ENCODE measurements at regions not wholly inside any gene's neighbourhood (a gene's known extent, or its start where the extent isn't known, plus 50 kb on each side); places are given as distances from the start of the nearest gene placed in this dataset.

GRCh38 chr9:118871531-118871930 lies 497.7 kb downstream of the BRINP1 start:
- no peak for DNase-seq (ENCODE audit: extremely low read depth in 1 of 11, low read depth in 9 of 11, low spot score in 4 of 11)

- DNase-seq (ENCODE audit: extremely low read depth in 1 of 11, low read depth in 9 of 11, low spot score in 4 of 11) = no peak
Observed at GRCh38 chr9:118882684-118883083, 486.6 kb downstream of the BRINP1 start.

DNA sequence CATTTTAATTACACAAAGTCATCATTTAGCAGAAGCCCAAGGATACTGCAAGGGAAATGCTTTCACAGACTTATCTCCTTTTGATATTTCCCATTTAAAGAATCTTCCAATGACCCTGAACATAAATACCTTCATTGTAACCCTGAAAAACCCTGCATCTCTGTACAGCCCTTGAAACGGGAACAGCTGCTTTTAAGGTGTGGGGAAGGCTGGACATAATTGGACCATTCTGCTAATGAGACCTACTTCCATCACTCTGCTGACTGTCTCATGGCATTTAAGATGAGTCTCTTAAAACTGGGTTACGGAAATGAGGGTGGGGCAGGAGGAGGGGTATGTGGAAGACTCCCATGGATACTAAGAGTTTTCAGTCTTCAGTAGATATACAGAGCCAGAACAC lies 485.8 kb downstream of the BRINP1 start:
- no peak for DNase-seq (ENCODE audit: extremely low read depth in 1 of 11, low read depth in 9 of 11, low spot score in 4 of 11)

GRCh38 chr9:118891213-118891612 lies 478.0 kb downstream of the BRINP1 start:
- DNase-seq (ENCODE audit: extremely low read depth in 1 of 11, low read depth in 9 of 11, low spot score in 4 of 11) = no peak

- DNase-seq (ENCODE audit: extremely low read depth in 1 of 11, low read depth in 9 of 11, low spot score in 4 of 11) = peak in 1 of 11 donors; percentile 4
Observed at GRCh38 chr9:118896324-118897000, 472.8 kb downstream of the BRINP1 start.

DNA sequence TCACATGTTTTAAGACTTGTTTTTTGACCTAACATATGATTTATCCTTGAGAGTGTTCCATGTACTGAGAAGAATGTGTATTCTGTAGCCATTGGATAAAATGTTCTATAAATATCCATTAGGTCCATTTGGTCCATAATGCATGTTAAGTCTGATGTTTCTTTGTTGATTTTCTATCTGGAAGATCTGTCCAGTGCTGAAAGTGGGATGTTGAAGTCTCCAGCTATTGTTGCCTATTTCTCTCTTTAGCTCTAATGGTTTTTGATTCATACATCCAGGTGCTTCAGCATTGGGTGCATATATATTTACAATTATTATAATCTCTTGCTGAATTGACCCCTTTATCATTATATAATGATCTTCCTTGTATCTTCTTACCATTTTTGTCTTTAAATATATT lies 451.1 kb downstream of the BRINP1 start:
- DNase-seq (ENCODE audit: extremely low read depth in 1 of 11, low read depth in 9 of 11, low spot score in 4 of 11) = no peak

GRCh38 chr9:118928722-118929121 lies 440.5 kb downstream of the BRINP1 start:
- DNase-seq (ENCODE audit: extremely low read depth in 1 of 11, low read depth in 9 of 11, low spot score in 4 of 11) = no peak

DNA sequence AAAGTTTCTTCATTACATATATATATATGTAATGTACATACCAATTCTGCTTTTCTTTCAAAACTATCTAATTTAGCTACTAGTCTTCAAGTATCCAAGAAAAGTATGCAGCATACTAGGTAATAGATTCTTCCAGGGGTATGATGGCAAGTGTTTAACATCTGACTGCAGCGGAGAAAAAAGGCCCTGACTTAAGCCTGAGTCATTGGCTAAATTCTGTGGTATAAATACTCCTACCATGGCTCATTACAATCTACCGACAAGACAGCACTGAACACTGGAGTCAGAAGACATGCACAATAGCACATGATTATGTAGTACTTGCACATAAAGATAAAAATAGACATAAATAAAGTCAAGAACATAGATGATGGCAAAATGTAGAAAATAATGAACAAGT lies 439.9 kb downstream of the BRINP1 start:
- DNase-seq (ENCODE audit: extremely low read depth in 1 of 11, low read depth in 9 of 11, low spot score in 4 of 11) = no peak

- no peak for DNase-seq (ENCODE audit: extremely low read depth in 1 of 11, low read depth in 9 of 11, low spot score in 4 of 11)
Observed at GRCh38 chr9:118931941-118932340, 437.3 kb downstream of the BRINP1 start.

DNA sequence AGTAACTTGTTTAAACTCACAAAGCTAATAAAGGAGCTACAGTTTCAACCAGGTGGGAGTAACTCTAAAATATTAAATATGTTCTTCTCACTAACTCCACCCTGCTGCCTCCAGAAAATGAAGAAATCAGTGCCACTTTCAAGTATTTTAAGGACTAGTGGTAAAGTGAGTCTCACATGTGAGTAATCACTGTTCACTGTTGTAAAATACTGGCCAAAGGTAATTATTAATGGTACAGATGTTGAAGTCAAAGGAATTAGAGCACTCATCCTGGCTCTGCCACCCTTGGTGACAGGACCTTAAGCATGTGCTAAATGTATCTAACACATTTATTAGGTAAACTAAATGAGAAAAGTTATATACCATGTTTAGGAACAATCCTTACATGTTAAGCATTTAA lies 430.7 kb downstream of the BRINP1 start:
- no peak for DNase-seq (ENCODE audit: extremely low read depth in 1 of 11, low read depth in 9 of 11, low spot score in 4 of 11)

GRCh38 chr9:118940473-118940872 lies 428.8 kb downstream of the BRINP1 start:
- DNase-seq (ENCODE audit: extremely low read depth in 1 of 11, low read depth in 9 of 11, low spot score in 4 of 11) = peak in 2 of 11 donors; percentile 1 to 2

- DNase-seq (ENCODE audit: extremely low read depth in 1 of 11, low read depth in 9 of 11, low spot score in 4 of 11) = no peak
Observed at GRCh38 chr9:118946669-118947068, 422.6 kb downstream of the BRINP1 start.

DNA sequence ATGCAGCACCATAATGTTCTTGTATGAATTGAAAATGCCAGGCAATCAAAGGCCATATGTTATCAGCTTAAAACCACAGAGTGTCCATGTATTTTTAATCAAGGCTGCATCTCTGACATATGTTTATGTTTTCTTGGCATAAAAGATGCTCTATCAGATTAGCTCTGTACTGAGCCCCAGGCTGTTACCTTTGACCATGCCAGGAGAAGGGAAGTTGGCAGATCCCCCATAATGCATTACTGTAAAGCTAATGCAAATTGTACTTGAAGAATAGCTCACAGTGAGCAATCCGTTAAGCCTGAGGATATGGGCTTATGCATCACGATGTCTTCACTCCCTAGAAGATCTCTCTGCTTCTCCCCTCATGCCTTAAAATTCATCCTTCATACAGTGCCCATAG lies 414.4 kb downstream of the BRINP1 start:
- no peak for DNase-seq (ENCODE audit: extremely low read depth in 1 of 11, low read depth in 9 of 11, low spot score in 4 of 11)

GRCh38 chr9:118957585-118957984 lies 411.6 kb downstream of the BRINP1 start:
- DNase-seq (ENCODE audit: extremely low read depth in 1 of 11, low read depth in 9 of 11, low spot score in 4 of 11) = no peak

DNA sequence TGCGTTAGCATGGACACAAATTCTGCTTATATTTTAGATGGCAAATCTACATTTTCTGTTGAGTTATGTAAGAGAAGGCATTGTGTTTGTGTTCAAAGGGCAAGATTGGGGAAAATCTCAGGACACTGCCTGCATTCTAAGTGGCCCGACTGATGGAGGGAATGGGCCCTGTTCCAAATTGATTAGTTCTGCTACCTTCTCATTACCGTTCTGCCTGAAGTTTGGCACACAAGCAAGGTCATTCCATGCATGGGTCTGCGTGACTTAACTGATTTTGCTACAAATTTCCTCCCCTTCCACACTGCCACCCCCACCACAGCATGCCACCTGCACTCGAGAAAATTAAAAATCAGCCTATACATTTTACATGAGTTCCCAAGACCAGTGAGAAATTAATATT lies 409.9 kb downstream of the BRINP1 start:
- peak in 2 of 11 donors; percentile 2 for DNase-seq (ENCODE audit: extremely low read depth in 1 of 11, low read depth in 9 of 11, low spot score in 4 of 11)

GRCh38 chr9:118961857-118962256 lies 407.4 kb downstream of the BRINP1 start:
- no peak for DNase-seq (ENCODE audit: extremely low read depth in 1 of 11, low read depth in 9 of 11, low spot score in 4 of 11)

- DNase-seq (ENCODE audit: extremely low read depth in 1 of 11, low read depth in 9 of 11, low spot score in 4 of 11) = no peak
Observed at GRCh38 chr9:118962426-118962825, 406.8 kb downstream of the BRINP1 start.

- no peak for DNase-seq (ENCODE audit: extremely low read depth in 1 of 11, low read depth in 9 of 11, low spot score in 4 of 11)
Observed at GRCh38 chr9:118963674-118964073, 405.6 kb downstream of the BRINP1 start.

DNA sequence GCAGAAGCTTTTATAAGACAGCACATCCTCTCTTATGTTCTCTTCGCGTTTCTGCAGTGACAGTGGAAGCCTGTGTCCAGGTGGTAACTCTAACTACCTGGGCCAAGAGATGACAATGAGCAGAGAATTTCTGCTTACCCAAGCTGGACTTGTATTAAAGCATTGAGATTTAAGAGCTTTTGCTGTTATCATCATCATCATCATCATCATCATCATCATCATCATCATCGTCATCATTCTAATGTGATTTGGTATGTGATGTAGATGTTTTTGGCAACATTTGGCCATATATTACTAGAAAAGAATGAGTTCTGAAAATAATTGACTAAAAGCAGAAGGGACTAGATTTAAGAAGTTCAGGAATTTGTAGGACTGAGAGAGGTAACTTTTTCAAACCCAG lies 401.3 kb downstream of the BRINP1 start:
- DNase-seq (ENCODE audit: extremely low read depth in 1 of 11, low read depth in 9 of 11, low spot score in 4 of 11) = no peak

DNA sequence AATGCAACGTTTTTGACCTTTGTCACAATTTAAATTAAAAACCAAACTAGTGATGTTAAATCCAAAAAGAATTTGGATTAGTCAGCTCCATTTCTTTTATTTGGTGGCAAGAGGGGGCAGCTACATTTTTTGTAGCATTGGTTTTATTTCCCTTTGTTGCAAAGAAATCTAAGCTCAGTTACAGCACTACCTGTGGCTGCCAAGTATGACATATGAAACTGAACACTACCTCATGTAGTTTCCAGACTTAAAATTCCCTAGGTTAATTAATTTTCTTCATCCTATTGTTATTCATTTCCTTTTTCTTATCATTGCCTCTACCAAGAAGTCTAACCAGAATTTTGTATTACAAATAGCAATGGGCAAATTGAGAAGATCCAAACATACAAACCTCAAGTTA lies 393.5 kb downstream of the BRINP1 start:
- DNase-seq (ENCODE audit: extremely low read depth in 1 of 11, low read depth in 9 of 11, low spot score in 4 of 11) = no peak

GRCh38 chr9:118976160-118976559 lies 393.1 kb downstream of the BRINP1 start:
- no peak for DNase-seq (ENCODE audit: extremely low read depth in 1 of 11, low read depth in 9 of 11, low spot score in 4 of 11)

GRCh38 chr9:118984607-118985006 lies 384.6 kb downstream of the BRINP1 start:
- no peak for DNase-seq (ENCODE audit: extremely low read depth in 1 of 11, low read depth in 9 of 11, low spot score in 4 of 11)

All from renal cortex interstitium (tissue), 11 donors.